ENCODE measurements at regions not wholly inside any gene's neighbourhood (a gene's known extent, or its start where the extent isn't known, plus 50 kb on each side); places are given as distances from the start of the nearest gene placed in this dataset.

DNA sequence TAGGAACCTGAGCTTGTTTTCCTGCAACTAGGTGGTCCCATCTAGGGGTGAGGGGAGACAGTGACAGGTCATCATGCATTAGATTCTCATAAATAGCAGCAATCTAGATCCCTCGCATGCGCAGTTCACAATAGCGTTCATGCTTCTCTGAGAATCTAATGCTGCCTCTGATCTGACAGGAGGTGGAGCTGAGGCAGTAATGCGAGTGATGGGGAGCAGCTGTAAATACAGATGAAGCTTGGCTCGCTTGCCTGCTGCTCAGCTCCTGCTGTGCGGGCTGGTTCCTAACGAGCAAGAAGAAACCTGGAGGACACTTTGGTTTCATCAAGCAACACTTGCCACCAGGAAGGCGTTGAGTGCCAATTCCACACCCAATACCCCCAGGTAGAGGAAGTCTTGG is 95.1 kb upstream of the OLIG2 start:
- TF ChIP-seq, protein P1, sequence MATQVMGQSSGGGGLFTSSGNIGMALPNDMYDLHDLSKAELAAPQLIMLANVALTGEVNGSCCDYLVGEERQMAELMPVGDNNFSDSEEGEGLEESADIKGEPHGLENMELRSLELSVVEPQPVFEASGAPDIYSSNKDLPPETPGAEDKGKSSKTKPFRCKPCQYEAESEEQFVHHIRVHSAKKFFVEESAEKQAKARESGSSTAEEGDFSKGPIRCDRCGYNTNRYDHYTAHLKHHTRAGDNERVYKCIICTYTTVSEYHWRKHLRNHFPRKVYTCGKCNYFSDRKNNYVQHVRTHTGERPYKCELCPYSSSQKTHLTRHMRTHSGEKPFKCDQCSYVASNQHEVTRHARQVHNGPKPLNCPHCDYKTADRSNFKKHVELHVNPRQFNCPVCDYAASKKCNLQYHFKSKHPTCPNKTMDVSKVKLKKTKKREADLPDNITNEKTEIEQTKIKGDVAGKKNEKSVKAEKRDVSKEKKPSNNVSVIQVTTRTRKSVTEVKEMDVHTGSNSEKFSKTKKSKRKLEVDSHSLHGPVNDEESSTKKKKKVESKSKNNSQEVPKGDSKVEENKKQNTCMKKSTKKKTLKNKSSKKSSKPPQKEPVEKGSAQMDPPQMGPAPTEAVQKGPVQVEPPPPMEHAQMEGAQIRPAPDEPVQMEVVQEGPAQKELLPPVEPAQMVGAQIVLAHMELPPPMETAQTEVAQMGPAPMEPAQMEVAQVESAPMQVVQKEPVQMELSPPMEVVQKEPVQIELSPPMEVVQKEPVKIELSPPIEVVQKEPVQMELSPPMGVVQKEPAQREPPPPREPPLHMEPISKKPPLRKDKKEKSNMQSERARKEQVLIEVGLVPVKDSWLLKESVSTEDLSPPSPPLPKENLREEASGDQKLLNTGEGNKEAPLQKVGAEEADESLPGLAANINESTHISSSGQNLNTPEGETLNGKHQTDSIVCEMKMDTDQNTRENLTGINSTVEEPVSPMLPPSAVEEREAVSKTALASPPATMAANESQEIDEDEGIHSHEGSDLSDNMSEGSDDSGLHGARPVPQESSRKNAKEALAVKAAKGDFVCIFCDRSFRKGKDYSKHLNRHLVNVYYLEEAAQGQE (IDR thresholded peaks at IDR 0.05) = no peak
- TF ChIP-seq, protein P2, sequence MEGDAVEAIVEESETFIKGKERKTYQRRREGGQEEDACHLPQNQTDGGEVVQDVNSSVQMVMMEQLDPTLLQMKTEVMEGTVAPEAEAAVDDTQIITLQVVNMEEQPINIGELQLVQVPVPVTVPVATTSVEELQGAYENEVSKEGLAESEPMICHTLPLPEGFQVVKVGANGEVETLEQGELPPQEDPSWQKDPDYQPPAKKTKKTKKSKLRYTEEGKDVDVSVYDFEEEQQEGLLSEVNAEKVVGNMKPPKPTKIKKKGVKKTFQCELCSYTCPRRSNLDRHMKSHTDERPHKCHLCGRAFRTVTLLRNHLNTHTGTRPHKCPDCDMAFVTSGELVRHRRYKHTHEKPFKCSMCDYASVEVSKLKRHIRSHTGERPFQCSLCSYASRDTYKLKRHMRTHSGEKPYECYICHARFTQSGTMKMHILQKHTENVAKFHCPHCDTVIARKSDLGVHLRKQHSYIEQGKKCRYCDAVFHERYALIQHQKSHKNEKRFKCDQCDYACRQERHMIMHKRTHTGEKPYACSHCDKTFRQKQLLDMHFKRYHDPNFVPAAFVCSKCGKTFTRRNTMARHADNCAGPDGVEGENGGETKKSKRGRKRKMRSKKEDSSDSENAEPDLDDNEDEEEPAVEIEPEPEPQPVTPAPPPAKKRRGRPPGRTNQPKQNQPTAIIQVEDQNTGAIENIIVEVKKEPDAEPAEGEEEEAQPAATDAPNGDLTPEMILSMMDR (IDR thresholded peaks at IDR 0.05; ENCODE audit: low read depth, low read length, missing input control) = no peak
- TF ChIP-seq HNF4A (conservative IDR thresholded peaks at IDR 0.05) (no peak), YY1 (IDR thresholded peaks at IDR 0.05) (no peak)
- TF ChIP-seq, protein P3, sequence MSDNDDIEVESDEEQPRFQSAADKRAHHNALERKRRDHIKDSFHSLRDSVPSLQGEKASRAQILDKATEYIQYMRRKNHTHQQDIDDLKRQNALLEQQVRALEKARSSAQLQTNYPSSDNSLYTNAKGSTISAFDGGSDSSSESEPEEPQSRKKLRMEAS (IDR thresholded peaks at IDR 0.05) = no peak
- TF ChIP-seq, protein P4, sequence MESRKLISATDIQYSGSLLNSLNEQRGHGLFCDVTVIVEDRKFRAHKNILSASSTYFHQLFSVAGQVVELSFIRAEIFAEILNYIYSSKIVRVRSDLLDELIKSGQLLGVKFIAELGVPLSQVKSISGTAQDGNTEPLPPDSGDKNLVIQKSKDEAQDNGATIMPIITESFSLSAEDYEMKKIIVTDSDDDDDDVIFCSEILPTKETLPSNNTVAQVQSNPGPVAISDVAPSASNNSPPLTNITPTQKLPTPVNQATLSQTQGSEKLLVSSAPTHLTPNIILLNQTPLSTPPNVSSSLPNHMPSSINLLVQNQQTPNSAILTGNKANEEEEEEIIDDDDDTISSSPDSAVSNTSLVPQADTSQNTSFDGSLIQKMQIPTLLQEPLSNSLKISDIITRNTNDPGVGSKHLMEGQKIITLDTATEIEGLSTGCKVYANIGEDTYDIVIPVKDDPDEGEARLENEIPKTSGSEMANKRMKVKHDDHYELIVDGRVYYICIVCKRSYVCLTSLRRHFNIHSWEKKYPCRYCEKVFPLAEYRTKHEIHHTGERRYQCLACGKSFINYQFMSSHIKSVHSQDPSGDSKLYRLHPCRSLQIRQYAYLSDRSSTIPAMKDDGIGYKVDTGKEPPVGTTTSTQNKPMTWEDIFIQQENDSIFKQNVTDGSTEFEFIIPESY (IDR thresholded peaks at IDR 0.05) = no peak
